H1 (cell line): ENCODE measurements at regions not wholly inside any gene's neighbourhood (a gene's known extent, or its start where the extent isn't known, plus 50 kb on each side); places are given as distances from the start of the nearest gene placed in this dataset.

Experiments
- EP300 ChIP-seq, 2 experiments: IDR thresholded peaks; 1 replicate in 1 of 2; 2 replicates in 1 of 2; pipeline ENCODE4 v1.6.1; 2011 to 2012; ENCODE audit warnings: low read depth in 2 of 2, low read length in 2 of 2, mild to moderate bottlenecking in 2 of 2, borderline replicate concordance in 1 of 2, inconsistent platforms in 1 of 2, moderate library complexity in 1 of 2
- GABPA ChIP-seq: IDR thresholded peaks from 2 replicates; pipeline ENCODE4 v1.6.1; 2011; ENCODE audit warnings: mild to moderate bottlenecking, low read length, moderate library complexity, borderline replicate concordance; ENCODE audit not compliant: insufficient read depth
- NRF1 ChIP-seq: IDR thresholded peaks from 2 replicates; pipeline ENCODE4 v1.6.1; 2011; ENCODE audit warnings: mild to moderate bottlenecking, low read depth, low read length, improper control_type of control experiment
- POLR2A ChIP-seq, 2 experiments: IDR thresholded peaks; 1 replicate in 1 of 2; 2 replicates in 1 of 2; pipeline ENCODE4 v1.6.1; 2011; ENCODE audit warnings: low read depth in 2 of 2, low read length in 2 of 2, mild to moderate bottlenecking in 2 of 2; ENCODE audit errors: control extremely low read depth in 1 of 2

DNA sequence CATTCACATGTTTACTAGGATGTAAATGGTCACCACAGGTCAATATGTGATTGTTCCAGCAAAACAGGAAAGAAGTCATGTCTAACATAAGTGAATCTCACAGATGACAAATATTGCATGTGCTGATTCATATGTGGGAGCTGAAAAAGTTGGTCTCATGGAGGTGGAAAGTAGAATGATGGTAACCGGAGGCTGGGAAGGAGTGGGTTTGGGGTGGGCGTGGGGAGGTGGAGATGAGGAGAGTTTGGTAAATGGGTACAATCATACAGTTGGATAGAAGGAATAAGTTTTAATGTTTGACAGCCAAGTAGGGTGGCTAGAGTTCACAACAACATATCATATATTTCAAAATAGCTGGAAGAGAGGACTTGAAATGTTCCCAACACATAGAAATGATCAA, 83.8 kb upstream of the RANBP3L start:
- TF ChIP-seq NRF1 (no peak), GABPA (no peak), EP300 (IDR thresholded peaks at IDR 0.05; ENCODE audit: borderline replicate concordance in 1 of 2, low read depth in 2 of 2, low read length in 2 of 2) (no peak), POLR2A (IDR thresholded peaks at IDR 0.05; ENCODE audit: control extremely low read depth in 1 of 2, low read depth in 2 of 2, low read length in 2 of 2) (no peak)
